IMR-90 (cell line): ENCODE measurements at regions not wholly inside any gene's neighbourhood (a gene's known extent, or its start where the extent isn't known, plus 50 kb on each side); places are given as distances from the start of the nearest gene placed in this dataset.

Experiments
- ATAC-seq: fragments of 200-7000 bp; cut with Tn5 transposase; 2 replicates; pipeline ENCODE4 v1.9.1; 2020; ENCODE audit warnings: low read depth, mild to moderate bottlenecking, moderate library complexity
- BruUV-seq: library from RNA; stranded (reverse); fragments of 400-500 nt; replicated peaks from 2 replicates; lab custom pipeline; 2021; lab: Mats Ljungman, UMichigan
- CTCF ChIA-PET: fragments of 300-600 bp; formaldehyde crosslinking; extraction: SDS; loops from one replicate; lab custom pipeline; 2021; ENCODE audit warnings: antibody characterized with exemption; lab: Yijun Ruan, JAX
- POLR2A ChIA-PET: fragments of 300-600 bp; sonication (Branson Sonifier 250); formaldehyde crosslinking; loops from one replicate; lab custom pipeline; 2022; ENCODE audit warnings: antibody characterized with exemption; ENCODE audit not compliant: unreplicated experiment; lab: Charles Lee
- DNase-seq: peaks from one replicate; pipeline ENCODE4 v3.0.0; 2013
- H2AFZ ChIP-seq: replicated peaks from 2 replicates; pipeline ENCODE3; 2013; ENCODE audit warnings: low read length, mild to moderate bottlenecking; ENCODE audit not compliant: poor library complexity
- H2AK5ac ChIP-seq: 2 replicates; pipeline ENCODE4 v1.6.1; 2013; ENCODE audit warnings: low read depth, low read length, inconsistent platforms
- H2AK9ac ChIP-seq: replicated peaks from 2 replicates; pipeline ENCODE3; 2013; ENCODE audit warnings: mild to moderate bottlenecking, low read depth, low read length, moderate library complexity; ENCODE audit not compliant: poor library complexity
- H2BK120ac ChIP-seq: 2 replicates; pipeline ENCODE4 v1.6.1; 2013; ENCODE audit warnings: low read depth, low read length, inconsistent platforms
- H2BK15ac ChIP-seq: 3 replicates; pipeline ENCODE4 v1.6.1; 2013; ENCODE audit warnings: low read depth, low read length, inconsistent platforms
- H2BK20ac ChIP-seq: 2 replicates; pipeline ENCODE4 v1.6.1; 2013; ENCODE audit warnings: low read depth, mild to moderate bottlenecking, inconsistent platforms, low read length, moderate library complexity
- H2BK5ac ChIP-seq: 2 replicates; pipeline ENCODE4 v1.6.1; 2013; ENCODE audit warnings: mild to moderate bottlenecking, low read depth, low read length, inconsistent platforms; ENCODE audit not compliant: poor library complexity, severe bottlenecking
- H3K14ac ChIP-seq: replicated peaks from 2 replicates; pipeline ENCODE4 v1.6.1; 2013; ENCODE audit warnings: low read depth, low read length, inconsistent platforms
- H3K18ac ChIP-seq: 2 replicates; pipeline ENCODE4 v1.6.1; 2013; ENCODE audit warnings: low read depth, low read length, control low read depth
- H3K23ac ChIP-seq: 2 replicates; pipeline ENCODE4 v1.6.1; 2013; ENCODE audit warnings: low read depth, low read length, inconsistent platforms
- H3K27ac ChIP-seq: 2 replicates; pipeline ENCODE4 v1.5.1; 2013; ENCODE audit warnings: mild to moderate bottlenecking, control low read depth, low read length; ENCODE audit not compliant: insufficient read depth
- H3K27me3 ChIP-seq: 2 replicates; pipeline ENCODE4 v1.6.1; 2013; ENCODE audit warnings: low read length; ENCODE audit not compliant: control insufficient read depth, insufficient read depth
- H3K36me3 ChIP-seq: 2 replicates; pipeline ENCODE4 v1.6.1; 2013; ENCODE audit warnings: low read length, mixed read lengths; ENCODE audit not compliant: control insufficient read depth, insufficient read depth
- H3K4ac ChIP-seq: 2 replicates; pipeline ENCODE4 v1.6.1; 2013; ENCODE audit warnings: low read depth, low read length, inconsistent platforms
- H3K4me1 ChIP-seq: 2 replicates; pipeline ENCODE4 v1.6.1; 2013; ENCODE audit warnings: low read length, mixed read lengths; ENCODE audit not compliant: control insufficient read depth, insufficient read depth
- H3K4me2 ChIP-seq: 2 replicates; pipeline ENCODE4 v1.6.1; 2013; ENCODE audit warnings: low read depth, mild to moderate bottlenecking, control low read depth, low read length, moderate library complexity
- H3K4me3 ChIP-seq: 2 replicates; pipeline ENCODE4 v1.5.1; 2013; ENCODE audit warnings: low read depth, mild to moderate bottlenecking, control low read depth, low read length, moderate library complexity; ENCODE audit not compliant: insufficient read depth
- H3K56ac ChIP-seq: 2 replicates; pipeline ENCODE4 v1.6.1; 2013; ENCODE audit warnings: low read length, inconsistent platforms; ENCODE audit not compliant: insufficient read depth; ENCODE audit errors: extremely low read depth
- H3K79me1 ChIP-seq, 2 experiments: 2 replicates each; pipeline ENCODE4 v1.6.1; 2013; ENCODE audit warnings: low read length in 2 of 2, inconsistent platforms in 1 of 2, low read depth in 1 of 2
- H3K9ac ChIP-seq: 2 replicates; pipeline ENCODE4 v1.6.1; 2013; ENCODE audit warnings: low read depth, low read length, control low read depth
- H3K9me1 ChIP-seq: 2 replicates; pipeline ENCODE4 v1.6.1; 2013; ENCODE audit warnings: low read length, inconsistent platforms; ENCODE audit not compliant: insufficient read depth
- H3K9me3 ChIP-seq: 2 replicates; pipeline ENCODE4 v1.6.1; 2013; ENCODE audit warnings: low read length; ENCODE audit not compliant: control insufficient read depth, insufficient read depth
- H4K20me1 ChIP-seq: 2 replicates; pipeline ENCODE4 v1.6.1; 2013; ENCODE audit warnings: low read length, inconsistent platforms; ENCODE audit not compliant: insufficient read depth
- H4K5ac ChIP-seq: 2 replicates; pipeline ENCODE4 v1.6.1; 2013; ENCODE audit warnings: mild to moderate bottlenecking, low read depth, low read length, control low read depth
- H4K8ac ChIP-seq, 2 experiments: 2 replicates each; pipeline ENCODE4 v1.6.1; 2013; ENCODE audit warnings: low read depth in 2 of 2, low read length in 2 of 2, control low read depth in 1 of 2, inconsistent platforms in 1 of 2
- H4K91ac ChIP-seq: 2 replicates; pipeline ENCODE4 v1.6.1; 2013; ENCODE audit warnings: low read depth, low read length, inconsistent platforms; ENCODE audit not compliant: insufficient read depth
- CHD1 ChIP-seq: IDR thresholded peaks from 2 replicates; pipeline ENCODE4 v1.6.1; 2012; ENCODE audit warnings: low read depth, low read length, improper control_type of control experiment
- MXI1 ChIP-seq: IDR thresholded peaks from 2 replicates; pipeline ENCODE4 v1.6.1; 2012; ENCODE audit warnings: low read depth, mild to moderate bottlenecking, low read length, moderate library complexity, borderline replicate concordance
- NFE2L2 ChIP-seq: fragments of 150-350 bp; IDR thresholded peaks from 2 replicates; pipeline ENCODE4 v1.6.1; 2016; ENCODE audit warnings: low read depth, mild to moderate bottlenecking, low read length
- POLR2A ChIP-seq: IDR thresholded peaks from 2 replicates; pipeline ENCODE4 v1.6.1; 2012; ENCODE audit warnings: mild to moderate bottlenecking, low read depth, low read length
- RCOR1 ChIP-seq: IDR thresholded peaks from 2 replicates; pipeline ENCODE4 v1.6.1; 2012; ENCODE audit warnings: mild to moderate bottlenecking, low read length, improper control_type of control experiment; ENCODE audit not compliant: insufficient replicate concordance
- RFX5 ChIP-seq: IDR thresholded peaks from 2 replicates; pipeline ENCODE4 v1.8.0; 2012; ENCODE audit warnings: low read depth, mild to moderate bottlenecking, low read length, moderate library complexity
- WGBS, 2 experiments: methylation state at CpG; one replicate each; pipeline versions ENCODE4 v1.1.5 to v1.1.7; 2013; ENCODE audit warnings: missing lambda C conversion rate in 2 of 2; ENCODE audit not compliant: insufficient read length in 1 of 2; ENCODE audit errors: extremely low coverage in 2 of 2; 5-methylcytosine and 5-hydroxymethylcytosine counted together
- dilution Hi-C: fragments of 300-500 bp; cut with HindIII; formaldehyde crosslinking; loops from one replicate; pipeline ENCODE4 v1.14.3; 2018; ENCODE audit warnings: low sequenced_read_pairs; ENCODE audit not compliant: unreplicated experiment
- in situ Hi-C: fragments of 300-500 bp; cut with MboI; formaldehyde crosslinking; loops from 3 replicates; pipeline ENCODE4 v1.14.3; 2019; ENCODE audit warnings: low sequenced_read_pairs, inconsistent platforms, mixed read lengths
- intact Hi-C: fragments of 100-400 bp; cut with micrococcal nuclease; formaldehyde crosslinking; loops from 2 replicates; pipeline ENCODE4 v1.10.0; 2022
- TF ChIP-seq, protein P1 (sequence below): fragments of 150-350 bp; IDR thresholded peaks from 2 replicates; pipeline ENCODE4 v1.6.1; 2017; ENCODE audit warnings: mild to moderate bottlenecking, antibody characterized with exemption, low read length, low read depth
- TF ChIP-seq, protein P2 (sequence below): fragments of 150-350 bp; IDR thresholded peaks from 2 replicates; pipeline ENCODE4 v1.6.1; 2016; ENCODE audit warnings: low read depth, mild to moderate bottlenecking, low read length, moderate library complexity, borderline replicate concordance

DNA sequence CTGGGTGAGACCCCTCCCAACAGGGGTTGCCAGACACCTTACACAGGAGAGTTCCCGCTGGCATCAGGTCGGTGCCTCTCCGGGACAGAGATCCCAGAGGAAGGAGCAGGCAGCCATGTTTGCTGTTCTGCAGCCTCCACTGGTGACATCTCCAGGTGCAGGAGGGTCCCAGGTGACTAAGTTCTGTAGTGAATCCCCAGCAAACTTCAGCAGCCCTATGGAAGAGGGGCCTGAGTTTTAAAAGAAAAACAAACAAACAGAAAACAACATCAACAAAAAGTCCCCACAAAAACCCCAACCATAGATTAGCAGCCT, 515.1 kb downstream of the FRK start:
- dilution Hi-C loops (no loop called here), in situ Hi-C loops (no loop called here), intact Hi-C loops (loop anchor here (10.0 kb wide), 1 partner anchor 801 kb away; no protein-coding TSS in a partner anchor)
- Histone ChIP-seq H4K20me1 (no peaks in the 10 kb centered on the region), H3K23ac (no peak overlapping the region), H2AK5ac (no peak overlapping the region), H2AK9ac (no peak overlapping the region), H3K4me1 (no peaks in the 10 kb centered on the region), H3K27ac (no peak overlapping the region), H2BK20ac (no peak overlapping the region), H3K27me3 (no peaks in the 10 kb centered on the region), H3K4me2 (no peak overlapping the region), H4K91ac (no peak overlapping the region), H3K4me3 (no peak overlapping the region), H3K14ac (no peak overlapping the region), H4K5ac (no peak overlapping the region), H2BK15ac (no peak overlapping the region), H2AFZ (no peak overlapping the region), H3K9me3 (no peaks in the 10 kb centered on the region), H3K9me1 (no peaks in the 10 kb centered on the region), H3K79me1 (no peaks in the 10 kb centered on the region), H4K8ac (no peak overlapping the region), H2BK120ac (no peak overlapping the region), H3K4ac (no peak overlapping the region), H3K56ac (no peak overlapping the region), H3K18ac (no peak overlapping the region), H3K9ac (no peak overlapping the region), H3K36me3 (no peaks in the 10 kb centered on the region), H2BK5ac (no peak overlapping the region)
- no peak for DNase-seq
- CTCF ChIA-PET, result no interaction called here
- TF ChIP-seq, protein P1, sequence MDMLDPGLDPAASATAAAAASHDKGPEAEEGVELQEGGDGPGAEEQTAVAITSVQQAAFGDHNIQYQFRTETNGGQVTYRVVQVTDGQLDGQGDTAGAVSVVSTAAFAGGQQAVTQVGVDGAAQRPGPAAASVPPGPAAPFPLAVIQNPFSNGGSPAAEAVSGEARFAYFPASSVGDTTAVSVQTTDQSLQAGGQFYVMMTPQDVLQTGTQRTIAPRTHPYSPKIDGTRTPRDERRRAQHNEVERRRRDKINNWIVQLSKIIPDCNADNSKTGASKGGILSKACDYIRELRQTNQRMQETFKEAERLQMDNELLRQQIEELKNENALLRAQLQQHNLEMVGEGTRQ, result no peak
- no peak for TF ChIP-seq CHD1
- TF ChIP-seq RCOR1, result no peak
- no peak for TF ChIP-seq RFX5
- TF ChIP-seq POLR2A, result no peak
- TF ChIP-seq NFE2L2, result no peak
- TF ChIP-seq MXI1, result no peak
- TF ChIP-seq, protein P2, sequence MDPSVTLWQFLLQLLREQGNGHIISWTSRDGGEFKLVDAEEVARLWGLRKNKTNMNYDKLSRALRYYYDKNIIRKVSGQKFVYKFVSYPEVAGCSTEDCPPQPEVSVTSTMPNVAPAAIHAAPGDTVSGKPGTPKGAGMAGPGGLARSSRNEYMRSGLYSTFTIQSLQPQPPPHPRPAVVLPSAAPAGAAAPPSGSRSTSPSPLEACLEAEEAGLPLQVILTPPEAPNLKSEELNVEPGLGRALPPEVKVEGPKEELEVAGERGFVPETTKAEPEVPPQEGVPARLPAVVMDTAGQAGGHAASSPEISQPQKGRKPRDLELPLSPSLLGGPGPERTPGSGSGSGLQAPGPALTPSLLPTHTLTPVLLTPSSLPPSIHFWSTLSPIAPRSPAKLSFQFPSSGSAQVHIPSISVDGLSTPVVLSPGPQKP, result no peak
- ATAC-seq, result no peak
- POLR2A ChIA-PET, result no interaction called here
- WGBS, 2 experiments, result no CpG with 5 or more reads among the region's 3 CpGs
- BruUV-seq, result no TSS peak
